Astrocyte of the spinal cord (primary cell): ENCODE measurements at regions not wholly inside any gene's neighbourhood (a gene's known extent, or its start where the extent isn't known, plus 50 kb on each side); places are given as distances from the start of the nearest gene placed in this dataset.
A peak's percentile ranks its signal among the peaks of the same experiment; 100 is the strongest.

Experiments used
- DNase-seq: peaks from one replicate; pipeline ENCODE4 v3.0.0; 2011; ENCODE audit warnings: low read depth, low spot score
- H3K4me3 ChIP-seq: 2 replicates; pipeline ENCODE4 v1.5.1; 2011; ENCODE audit warnings: low read depth, mild to moderate bottlenecking, low read length, moderate library complexity
- CTCF ChIP-seq: IDR thresholded peaks from 2 replicates; pipeline ENCODE4 v1.5.1; 2012; ENCODE audit warnings: low read depth, mild to moderate bottlenecking, low read length, inconsistent platforms
- in situ Hi-C: cut with HindIII; loops from 2 replicates; pipeline ENCODE4 v1.10.0; 2017; ENCODE audit warnings: low sequenced_read_pairs

- in situ Hi-C loops: no loop called here
- no peak for TF ChIP-seq CTCF
- H3K4me3 ChIP-seq: no peak overlapping the region
- no peak for DNase-seq
Observed at GRCh38 chr11:123247813-123248379, 52.8 kb upstream of the CLMP start.

GRCh38 chr11:123247496-123247799, 52.4 kb upstream of the CLMP start:
- no peak for TF ChIP-seq CTCF
- H3K4me3 ChIP-seq: no peak overlapping the region
- DNase-seq: no peak
- in situ Hi-C loops: no loop called here

- in situ Hi-C loops: no loop called here
- peak; percentile 83 for DNase-seq
- TF ChIP-seq CTCF: peak; percentile 98
- H3K4me3 ChIP-seq: no peak overlapping the region
Observed at GRCh38 chr11:123246749-123247495, 51.9 kb upstream of the CLMP start.

- no peak overlapping the region for H3K4me3 ChIP-seq
- DNase-seq: no peak
- TF ChIP-seq CTCF: no peak
- in situ Hi-C loops: no loop called here
Observed at GRCh38 chr11:123245567-123245966, 50.5 kb upstream of the CLMP start.
